ENCODE measurements at regions not wholly inside any gene's neighbourhood (a gene's known extent, or its start where the extent isn't known, plus 50 kb on each side); places are given as distances from the start of the nearest gene placed in this dataset.

DNA sequence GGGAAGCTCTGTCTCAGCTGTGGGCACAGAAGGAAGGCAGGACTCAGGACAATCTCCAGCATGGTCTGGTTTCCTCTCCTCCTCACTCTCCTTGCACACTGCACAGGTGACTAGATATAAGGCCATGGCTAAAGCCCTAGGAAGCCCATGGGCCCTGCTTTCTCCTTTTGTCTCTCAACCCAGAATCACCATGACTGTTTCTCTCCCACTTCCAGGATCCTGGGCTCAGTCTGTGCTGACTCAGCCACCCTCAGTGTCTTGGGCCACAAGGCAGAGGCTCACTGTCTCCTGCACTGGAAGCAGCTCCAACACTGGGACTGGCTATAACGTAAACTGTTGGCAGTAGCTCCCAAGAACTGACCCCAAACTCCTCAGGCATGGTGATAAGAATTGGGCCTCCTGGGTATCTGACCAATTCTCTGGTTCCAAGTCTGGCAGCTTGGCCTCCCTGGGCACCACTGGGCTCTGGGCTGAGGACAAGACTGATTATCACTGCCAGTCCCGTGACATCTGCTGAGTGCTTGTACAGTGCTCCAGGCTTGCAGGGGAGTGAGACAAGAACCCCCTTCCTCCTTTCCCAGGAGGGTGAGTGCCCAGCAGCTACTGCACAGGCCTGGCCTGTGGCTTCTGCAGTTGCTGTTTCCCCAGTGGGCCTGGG, 104.0 kb upstream of the TOP3B start:
- no peak for DNase-seq (ENCODE audit: low read depth, low spot score)
- H3K4me3 ChIP-seq (ENCODE audit: low read length): no peak overlapping the region

DNA sequence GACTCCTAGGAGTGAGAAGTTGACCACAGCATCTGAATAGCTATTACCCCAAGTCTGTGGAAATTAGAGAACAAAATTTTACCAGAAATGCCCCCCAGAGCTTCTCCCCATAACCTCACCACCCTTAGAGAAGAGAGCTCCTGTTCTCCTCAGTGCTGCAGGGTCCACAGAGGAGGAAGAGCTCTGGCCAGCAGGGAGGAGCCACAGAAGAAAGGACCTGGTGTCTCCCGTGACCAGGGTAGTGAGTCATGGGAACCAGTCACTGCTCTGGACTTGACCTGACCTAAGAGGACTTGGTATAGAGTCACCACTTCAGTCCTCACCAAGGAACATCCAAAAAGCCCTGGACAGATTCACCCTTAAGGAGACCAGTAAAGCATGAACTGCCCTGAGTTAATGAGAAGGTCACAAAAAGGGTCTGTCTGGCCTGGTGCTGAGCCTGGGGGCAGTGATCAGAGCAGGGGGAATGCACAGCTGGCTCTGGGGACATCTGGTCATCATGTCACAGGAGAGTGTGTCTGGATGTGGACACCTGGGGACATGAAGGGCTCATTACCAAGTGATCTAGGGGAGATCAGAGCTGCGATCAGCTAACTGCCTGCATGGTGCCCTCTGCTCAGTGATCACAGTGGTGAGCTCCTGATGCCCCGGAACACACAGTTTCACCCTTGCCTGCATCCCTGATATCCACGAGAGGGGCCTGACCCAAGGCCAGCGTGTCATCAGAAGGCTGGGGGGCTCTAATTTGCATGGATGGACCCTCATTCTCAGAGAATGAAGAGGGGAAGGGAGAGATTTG, 103.3 kb upstream of the TOP3B start:
- H3K4me3 ChIP-seq (ENCODE audit: low read length): no peak overlapping the region
- no peak for DNase-seq (ENCODE audit: low read depth, low spot score)

DNA sequence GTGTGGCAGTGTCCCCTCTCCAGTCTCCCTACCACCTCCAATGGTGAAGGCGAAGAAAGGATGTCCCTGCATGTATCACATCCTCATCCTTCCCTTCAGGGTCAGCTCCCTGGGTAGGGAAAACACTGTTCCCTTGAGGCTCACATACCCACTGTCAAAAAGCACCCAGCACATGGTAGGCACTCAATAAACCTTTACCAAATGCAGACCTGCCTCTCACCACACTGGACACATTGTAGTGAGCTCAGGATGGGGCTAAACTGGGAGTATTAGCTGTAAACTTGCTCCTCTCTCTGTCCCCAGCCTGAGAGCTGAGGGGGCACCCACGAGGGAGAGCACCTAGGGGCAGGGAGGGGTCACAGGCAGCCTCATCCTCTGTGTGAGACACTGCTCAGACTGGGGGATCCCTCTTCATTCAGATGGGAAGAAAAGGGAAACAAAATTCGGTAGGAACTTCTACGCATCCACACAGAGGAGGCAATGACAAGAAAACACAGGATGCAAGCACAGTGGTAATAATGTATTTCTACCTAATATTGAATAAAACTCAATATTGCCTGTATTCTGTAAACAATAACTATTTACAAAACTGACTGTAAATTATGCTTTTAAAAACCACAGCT, 101.6 kb upstream of the TOP3B start:
- no peak for DNase-seq (ENCODE audit: low read depth, low spot score)
- H3K4me3 ChIP-seq (ENCODE audit: low read length): no peak overlapping the region

DNA sequence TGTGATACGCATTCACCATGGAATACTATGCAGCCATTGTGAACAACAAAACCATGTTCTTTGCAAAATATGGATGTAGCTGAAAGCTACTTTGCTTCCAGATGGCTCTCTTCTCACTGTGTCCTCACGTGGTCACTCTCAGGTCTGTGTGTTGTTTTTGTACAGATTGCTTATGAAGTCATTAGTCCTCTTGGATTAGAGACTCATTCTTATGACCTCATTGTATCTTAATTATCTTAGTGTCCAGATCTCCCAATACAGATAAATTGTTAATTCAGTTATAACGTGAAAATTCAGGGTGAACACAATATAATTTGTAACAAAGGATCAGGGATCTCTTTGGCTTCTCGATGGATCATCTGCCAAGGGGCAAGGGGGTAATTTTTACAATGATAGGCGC, 100.4 kb upstream of the TOP3B start:
- no peak for DNase-seq (ENCODE audit: low read depth, low spot score)

DNA sequence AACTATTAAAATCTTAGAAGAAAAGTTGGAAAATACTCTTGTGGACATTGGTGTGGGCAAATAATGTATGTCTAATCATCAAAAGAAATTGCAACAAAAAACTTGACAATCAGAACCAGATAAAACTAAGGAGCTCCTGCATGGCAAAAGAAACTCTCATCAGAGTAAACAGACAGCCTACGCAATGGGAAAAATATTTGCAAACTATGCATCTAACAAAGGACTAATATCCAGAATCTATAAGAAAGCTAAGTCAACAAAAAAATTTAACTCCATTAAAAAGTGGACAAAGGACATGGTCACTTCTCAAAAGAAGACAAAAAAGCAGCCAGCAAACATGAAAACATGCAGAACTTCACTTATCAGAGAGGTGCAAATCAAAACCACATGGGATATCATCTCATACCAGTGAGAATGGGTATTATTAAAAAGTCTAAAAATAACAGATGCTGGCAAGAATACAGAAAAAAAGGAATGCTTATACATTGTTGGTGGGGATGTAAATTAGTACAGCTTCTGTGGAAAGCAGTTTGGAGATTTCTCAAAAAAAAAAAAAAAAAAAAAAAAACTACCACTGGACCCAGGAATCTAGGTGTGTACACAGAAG, 99.7 kb upstream of the TOP3B start:
- H3K4me3 ChIP-seq (ENCODE audit: low read length): no peak overlapping the region
- DNase-seq (ENCODE audit: low read depth, low spot score): no peak

More for the DNA sequence above, 100.4 kb upstream of the TOP3B start:
- H3K4me3 ChIP-seq (ENCODE audit: low read length): no peak overlapping the region

DNA sequence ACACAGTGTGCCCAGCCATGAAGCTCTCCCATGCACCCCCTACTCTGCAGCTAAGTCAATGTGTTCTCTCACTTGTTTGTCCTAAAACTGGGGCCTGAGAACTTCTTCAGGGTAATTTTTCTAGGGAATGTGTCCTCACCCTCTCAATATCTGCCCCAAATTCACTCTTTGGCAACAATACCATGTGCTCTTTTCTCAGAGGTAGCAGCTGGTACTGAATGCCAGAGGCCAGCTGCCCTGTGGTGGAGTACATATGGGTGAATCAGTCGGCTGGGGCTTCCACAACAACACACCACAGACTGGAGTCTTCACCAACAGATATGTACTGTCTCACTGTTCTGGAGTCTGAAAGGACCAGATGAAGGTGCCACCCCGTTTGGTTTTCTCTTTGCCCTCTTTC, 97.7 kb upstream of the TOP3B start:
- H3K4me3 ChIP-seq (ENCODE audit: low read length): no peak overlapping the region
- DNase-seq (ENCODE audit: low read depth, low spot score): no peak

DNA sequence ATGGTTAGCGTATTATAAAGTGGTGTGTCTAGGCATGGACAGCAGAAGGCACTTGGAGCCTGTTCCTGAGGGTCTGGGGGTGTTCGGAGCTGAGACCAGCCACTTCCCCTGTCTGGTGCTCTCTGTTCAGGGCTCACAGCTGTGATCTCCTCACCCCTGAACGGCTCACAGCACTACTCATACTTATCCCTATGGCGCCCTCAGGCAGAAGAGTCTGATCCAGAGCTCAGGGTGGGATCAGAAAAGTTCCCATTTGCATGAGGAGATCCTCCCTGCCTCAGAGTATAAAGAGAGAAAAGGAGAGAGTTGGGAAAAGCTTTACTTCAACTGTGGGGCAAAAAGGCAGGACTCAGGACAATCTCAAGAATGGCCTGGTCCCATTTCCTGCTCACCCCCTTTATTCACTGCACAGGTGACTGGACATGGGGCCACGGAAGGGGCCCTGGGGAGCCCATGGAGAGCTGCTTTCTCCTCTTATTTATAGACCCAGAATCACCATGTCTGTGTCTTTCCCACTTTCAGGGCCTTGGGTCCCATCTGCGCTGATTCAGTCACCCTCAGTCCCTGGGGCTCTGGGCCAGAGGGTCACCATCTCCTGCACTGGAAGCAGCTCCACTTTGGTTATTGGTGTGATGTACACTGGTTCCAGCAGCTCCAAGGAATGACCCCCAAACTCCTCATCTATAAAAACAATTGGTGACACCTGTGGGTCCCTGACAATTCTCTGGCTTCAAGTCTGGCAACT, 97.0 kb upstream of the TOP3B start:
- DNase-seq (ENCODE audit: low read depth, low spot score): no peak

DNA sequence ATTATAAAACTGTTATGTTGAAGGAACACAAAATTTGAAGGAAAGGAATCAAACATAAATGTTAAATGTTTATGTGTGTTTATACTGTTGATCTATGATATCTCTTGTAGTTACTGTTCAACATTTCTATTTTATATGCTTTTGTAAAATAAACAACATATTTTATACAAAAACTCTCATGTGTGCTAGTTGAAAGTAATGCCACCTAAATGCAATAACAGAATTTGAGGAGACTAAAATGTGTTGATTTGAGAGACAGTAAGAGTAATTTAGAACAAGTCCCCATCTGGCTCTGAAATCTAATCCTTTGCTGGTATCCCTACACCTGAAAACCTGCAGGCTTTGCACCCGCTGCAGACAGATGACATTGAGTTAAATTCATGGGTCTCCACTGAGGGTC, 95.7 kb upstream of the TOP3B start:
- H3K4me3 ChIP-seq (ENCODE audit: low read length): no peak overlapping the region
- DNase-seq (ENCODE audit: low read depth, low spot score): no peak

More for the DNA sequence above, 97.0 kb upstream of the TOP3B start:
- H3K4me3 ChIP-seq (ENCODE audit: low read length): no peak overlapping the region

DNA sequence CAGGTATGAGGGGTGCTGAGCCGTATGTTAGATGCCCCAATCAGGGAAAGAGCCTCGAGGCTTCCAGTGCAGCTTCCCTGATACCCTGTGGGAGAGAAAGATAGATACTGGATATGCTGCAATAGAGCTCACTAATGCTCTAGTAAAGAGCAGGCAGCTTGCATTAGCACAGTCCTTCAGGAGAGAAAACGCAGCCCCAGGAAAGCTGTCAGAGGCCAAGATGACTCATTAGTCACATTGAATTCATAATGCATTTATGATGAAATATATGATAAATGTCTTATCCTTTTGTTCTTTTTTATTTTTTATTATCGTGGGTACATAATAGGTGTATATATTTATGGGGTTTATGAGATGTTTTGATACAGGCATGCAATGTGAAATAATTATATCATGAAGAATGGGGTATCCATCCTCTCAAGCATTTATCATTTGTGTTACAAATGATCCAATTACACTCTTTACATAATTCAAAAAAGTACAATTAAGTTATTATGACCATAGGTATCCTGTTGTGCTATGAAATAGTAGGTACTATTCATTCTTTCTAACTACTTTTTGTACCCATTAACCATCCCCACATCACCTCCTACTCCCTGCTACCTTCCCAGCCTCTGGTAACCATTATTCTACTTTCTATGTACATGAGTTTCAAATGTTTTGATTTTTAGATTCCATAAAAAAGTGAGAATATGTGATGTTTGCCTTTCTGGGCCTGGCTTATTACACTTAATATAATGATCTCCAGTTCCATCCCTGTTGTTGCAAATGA, 94.5 kb upstream of the TOP3B start:
- no peak overlapping the region for H3K4me3 ChIP-seq (ENCODE audit: low read length)
- no peak for DNase-seq (ENCODE audit: low read depth, low spot score)

DNA sequence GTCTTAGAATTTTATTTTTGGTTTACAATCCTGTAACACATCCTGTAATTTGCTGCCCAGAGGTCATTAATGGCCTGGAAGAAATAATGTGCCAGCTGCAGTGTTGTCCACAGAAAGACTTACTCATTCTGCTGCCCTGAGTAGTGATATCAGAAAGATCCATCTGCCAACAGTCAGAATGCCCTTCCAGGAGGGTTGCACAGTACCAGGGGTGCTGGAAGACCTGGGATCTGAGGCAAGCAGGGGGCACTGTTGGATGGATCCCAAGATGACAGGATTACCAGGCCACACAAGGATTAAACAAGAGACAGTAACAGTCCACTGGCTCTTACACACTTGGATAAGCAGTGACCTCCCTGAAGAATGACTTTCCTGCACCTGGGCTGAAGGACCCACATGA, 93.8 kb upstream of the TOP3B start:
- DNase-seq (ENCODE audit: low read depth, low spot score): no peak
- H3K4me3 ChIP-seq (ENCODE audit: low read length): no peak overlapping the region

DNA sequence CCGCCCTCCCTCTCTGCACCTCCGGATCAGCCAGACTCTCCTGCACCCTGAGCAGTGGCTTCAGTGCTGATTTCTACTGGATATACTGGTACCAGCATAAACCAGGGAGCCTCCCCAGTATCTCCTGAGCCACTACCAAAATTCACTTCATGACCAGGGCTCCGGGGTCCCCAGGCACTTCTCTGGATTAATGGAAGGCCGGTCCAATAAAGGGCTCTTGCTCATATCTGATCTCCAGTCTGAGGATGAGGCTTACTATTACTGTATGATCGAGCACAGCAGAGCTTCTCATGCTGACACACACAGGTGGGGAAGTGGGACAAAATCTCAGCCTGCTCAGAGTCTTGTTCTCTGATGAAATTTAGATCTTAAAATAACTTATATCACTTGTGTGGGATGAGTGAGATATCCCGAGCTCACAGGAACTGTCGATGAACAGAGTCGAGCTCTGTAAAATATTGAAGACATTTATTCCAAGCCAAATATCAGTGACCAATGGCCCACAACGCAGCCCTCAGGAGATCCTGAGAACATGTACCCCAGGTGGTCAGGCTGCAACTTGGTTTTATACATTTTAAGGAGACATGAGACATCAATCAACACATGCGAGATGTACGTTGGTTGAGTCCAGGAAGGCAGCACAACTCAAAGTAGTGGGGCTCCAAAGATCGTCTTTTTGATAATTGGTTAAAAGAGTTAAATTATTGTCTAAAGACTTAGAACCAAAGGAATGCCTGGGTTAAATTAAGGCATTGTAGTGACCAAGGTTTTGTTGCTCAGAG, 93.0 kb upstream of the TOP3B start:
- DNase-seq (ENCODE audit: low read depth, low spot score): no peak
- H3K4me3 ChIP-seq (ENCODE audit: low read length): no peak overlapping the region

DNA sequence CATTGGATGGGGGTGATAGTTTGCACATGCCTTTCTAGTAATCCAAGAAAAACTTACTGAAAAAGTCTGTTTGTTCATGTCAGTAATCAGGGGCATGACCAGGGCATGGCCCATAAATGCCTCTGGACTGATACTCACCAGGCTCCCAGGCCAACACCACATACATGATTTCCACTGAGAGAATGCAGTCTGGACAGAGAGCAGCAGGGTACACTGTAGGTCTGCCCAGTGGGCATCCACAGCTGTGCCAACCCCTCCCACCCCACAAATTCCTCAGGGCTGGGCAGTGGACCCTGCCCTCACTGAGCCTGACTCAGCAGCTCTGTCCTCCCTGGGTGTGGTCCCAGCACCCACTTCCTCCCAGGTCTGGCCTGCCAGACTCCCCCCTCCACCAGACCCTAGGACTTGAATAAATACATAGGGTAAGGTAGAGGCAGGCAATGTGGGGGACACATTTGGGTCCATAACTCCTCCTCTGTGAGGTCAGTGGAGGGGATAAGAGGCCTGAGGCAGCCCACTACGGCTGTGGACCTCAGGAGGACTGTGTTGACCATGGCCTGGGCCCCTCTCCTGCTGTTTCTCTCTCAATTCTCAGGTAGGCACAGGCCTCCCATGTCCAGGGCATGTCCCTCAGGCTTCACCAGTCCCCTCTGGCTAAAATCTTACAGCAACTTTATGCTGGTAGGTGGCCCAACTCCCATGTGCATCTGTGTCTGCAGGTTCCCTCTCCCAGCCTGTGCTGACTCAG, 92.2 kb upstream of the TOP3B start:
- DNase-seq (ENCODE audit: low read depth, low spot score): no peak
- H3K4me3 ChIP-seq (ENCODE audit: low read length): no peak overlapping the region

DNA sequence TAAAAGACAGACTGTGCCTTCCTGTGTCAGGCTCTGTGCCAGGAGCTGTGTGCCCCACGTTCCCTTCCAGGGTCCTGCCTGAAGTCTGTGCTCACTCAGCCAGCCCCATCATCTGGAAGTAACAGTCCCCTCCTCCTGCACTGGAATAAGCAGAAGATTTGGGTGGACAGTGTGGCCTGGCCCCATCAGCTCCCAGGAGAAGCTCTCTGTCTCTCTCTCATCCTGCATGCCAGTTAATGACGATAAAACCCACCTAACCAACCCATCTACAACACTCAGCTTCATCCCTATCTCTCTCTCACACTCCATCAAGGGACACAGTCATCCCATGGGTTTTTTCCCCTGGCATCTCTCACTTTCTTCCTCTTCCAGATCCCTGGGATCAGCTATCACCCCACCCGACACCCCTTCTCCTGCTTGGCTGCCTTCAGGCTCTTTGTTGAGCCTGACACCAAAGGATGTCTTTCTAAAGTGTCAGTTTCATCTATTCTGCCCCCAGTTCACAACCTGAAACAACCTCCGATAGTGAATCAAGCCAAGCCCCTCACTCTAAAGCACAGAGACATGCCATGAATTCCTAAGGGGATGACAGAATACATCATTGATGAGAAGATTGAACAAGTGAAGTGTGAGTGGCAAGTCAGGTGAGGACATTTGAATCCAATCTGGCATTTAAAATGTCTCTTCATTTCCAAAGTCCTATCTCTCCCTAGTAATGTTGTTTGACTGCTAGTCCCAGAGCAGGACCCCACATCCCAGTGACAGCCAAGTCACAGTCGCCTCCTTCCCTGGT, 91.4 kb upstream of the TOP3B start:
- no peak overlapping the region for H3K4me3 ChIP-seq (ENCODE audit: low read length)
- no peak for DNase-seq (ENCODE audit: low read depth, low spot score)

DNA sequence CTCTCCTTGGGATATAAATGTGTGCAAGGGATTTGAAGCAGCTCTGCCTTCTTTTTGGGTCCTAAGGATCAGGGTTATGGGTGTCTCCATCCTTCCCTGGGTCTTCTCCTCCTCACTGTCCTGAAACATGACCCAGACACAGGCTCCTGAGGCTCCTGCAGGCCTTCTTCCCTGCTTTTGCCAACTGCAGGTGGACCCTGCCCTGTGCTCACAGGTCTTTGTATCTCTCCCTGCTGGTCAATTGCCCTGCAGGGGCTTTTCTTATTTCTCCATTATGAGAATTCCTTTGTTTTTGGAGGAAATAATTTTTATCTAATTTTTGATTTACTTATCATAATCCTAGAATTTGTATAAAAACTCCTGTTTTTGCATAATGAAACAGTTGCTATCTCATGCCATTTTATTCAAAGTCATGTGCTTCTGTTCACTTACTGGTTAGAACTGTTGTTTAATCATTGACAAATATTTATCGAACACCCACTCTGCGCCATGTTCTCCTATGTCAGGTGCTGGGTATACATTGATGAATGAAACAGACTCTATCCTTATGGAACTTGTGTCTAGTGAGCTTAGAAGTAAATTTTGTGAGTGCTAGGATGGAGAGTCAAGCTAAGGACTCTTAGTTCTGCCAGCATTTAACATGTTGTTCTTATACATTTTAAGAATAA, 89.7 kb upstream of the TOP3B start:
- DNase-seq (ENCODE audit: low read depth, low spot score): no peak
- no peak overlapping the region for H3K4me3 ChIP-seq (ENCODE audit: low read length)

DNA sequence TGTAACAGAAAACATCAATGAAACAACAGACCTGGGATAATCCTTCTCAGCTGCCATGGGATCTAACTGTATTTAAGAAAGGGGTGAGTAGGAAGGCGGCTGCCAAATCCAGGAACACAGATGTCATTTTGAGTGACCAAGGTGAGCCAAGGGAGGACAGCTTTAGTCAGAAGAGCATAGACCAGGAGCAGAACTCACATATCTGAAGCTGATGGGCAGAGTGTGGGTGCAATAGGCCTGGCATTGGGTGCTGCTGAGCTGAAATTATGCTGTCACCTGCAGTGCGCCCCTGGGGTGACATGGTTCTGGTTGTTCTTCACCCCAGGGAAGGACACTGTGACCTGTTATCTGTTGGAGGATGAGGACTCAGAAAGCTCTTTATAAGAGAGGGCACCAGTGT, 88.9 kb upstream of the TOP3B start:
- no peak overlapping the region for H3K4me3 ChIP-seq (ENCODE audit: low read length)

DNA sequence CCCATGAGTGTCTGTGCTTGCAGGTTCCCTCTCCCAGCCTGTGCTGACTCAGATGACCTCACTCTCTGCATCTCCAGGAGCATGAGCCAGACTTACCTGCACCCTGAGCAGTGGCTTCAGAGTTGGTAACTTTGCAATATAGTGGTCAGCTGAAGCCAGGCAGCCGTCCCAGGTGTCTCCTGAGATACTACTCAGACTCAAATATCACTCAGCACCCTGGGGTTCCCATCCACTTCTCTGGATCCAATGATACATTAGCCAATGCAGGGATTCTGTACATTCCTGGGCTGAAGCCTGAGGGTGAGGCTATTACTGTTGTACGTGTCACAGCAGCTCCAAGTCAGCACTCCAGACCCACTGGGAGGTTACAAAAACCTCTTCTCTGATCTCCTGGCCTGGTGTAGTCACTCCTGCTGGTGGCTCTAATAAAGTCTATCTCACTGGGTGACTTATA, 87.8 kb upstream of the TOP3B start:
- no peak for DNase-seq (ENCODE audit: low read depth, low spot score)
- H3K4me3 ChIP-seq (ENCODE audit: low read length): no peak overlapping the region

More for the DNA sequence above, 88.9 kb upstream of the TOP3B start:
- DNase-seq (ENCODE audit: low read depth, low spot score): no peak
